Endothelial cell of umbilical vein (primary cell): ENCODE measurements at regions not wholly inside any gene's neighbourhood (a gene's known extent, or its start where the extent isn't known, plus 50 kb on each side); places are given as distances from the start of the nearest gene placed in this dataset.

Experiments
- BruUV-seq: library from RNA; stranded (reverse); fragments of 400-500 nt; replicated peaks from 2 replicates; lab custom pipeline; 2021; lab: Mats Ljungman, UMichigan
- CTCF ChIA-PET: fragments of 300-600, 350-600 bp; sonication (Branson Sonifier 250); formaldehyde crosslinking; loops from one replicate; lab custom pipeline; 2021; ENCODE audit warnings: antibody characterized with exemption, inconsistent platforms; lab: Charles Lee
- POLR2A ChIA-PET: fragments of 300-600, 350-600 bp; sonication (Branson Sonifier 250); formaldehyde crosslinking; loops from one replicate; lab custom pipeline; 2021; ENCODE audit warnings: antibody characterized with exemption, inconsistent platforms; lab: Charles Lee
- DNase-seq: peaks from one replicate; pipeline ENCODE4 v3.0.0-alpha.2; 2011; ENCODE audit warnings: low read depth, low spot score
- FAIRE-seq: peaks from 2 replicates; lab custom pipeline; 2011; peaks lifted over from hg19 to GRCh38; lab: Jason Lieb, UNC
- H2AFZ ChIP-seq: 2 replicates; pipeline ENCODE4 v1.6.0; 2012; ENCODE audit warnings: low read depth, low read length, control low read depth, inconsistent platforms
- H3K27ac ChIP-seq: 2 replicates; pipeline ENCODE4 v1.5.1; 2011; ENCODE audit warnings: low read depth, mild to moderate bottlenecking, control low read depth, low read length, moderate library complexity; ENCODE audit not compliant: insufficient read depth
- H3K27me3 ChIP-seq, 2 experiments: 2 replicates each; pipeline versions ENCODE4 v1.6.0 to v1.6.1; 2011; ENCODE audit warnings: low read length in 2 of 2, mixed read lengths in 1 of 2; ENCODE audit not compliant: control insufficient read depth in 2 of 2, insufficient read depth in 2 of 2
- H3K36me3 ChIP-seq, 2 experiments: 2 replicates in 1 of 2; 3 replicates in 1 of 2; pipeline ENCODE4 v1.5.1; 2011; ENCODE audit warnings: low read length in 2 of 2, mild to moderate bottlenecking in 1 of 2, moderate library complexity in 1 of 2; ENCODE audit not compliant: control insufficient read depth in 2 of 2, insufficient read depth in 2 of 2; ENCODE audit errors: extremely low read depth in 1 of 2
- H3K4me1 ChIP-seq: 3 replicates; pipeline ENCODE4 v1.5.1; 2011; ENCODE audit warnings: mild to moderate bottlenecking, low read length; ENCODE audit not compliant: control insufficient read depth, insufficient read depth; ENCODE audit errors: extremely low read depth
- H3K4me2 ChIP-seq: 2 replicates; pipeline ENCODE4 v1.6.1; 2011; ENCODE audit warnings: low read length, control low read depth, mixed read lengths; ENCODE audit not compliant: insufficient read depth
- H3K4me3 ChIP-seq, 3 experiments: fragments of 200-600 bp in 1 of 3; sonication (generic), shearing (Covaris generic) in 1 of 3; replicated peaks in 1 of 3; 2 replicates each; pipeline ENCODE4 v1.5.1; 2011 to 2016; ENCODE audit warnings: control low read depth in 3 of 3, low read length in 3 of 3, mild to moderate bottlenecking in 2 of 3, inconsistent platforms in 1 of 3, low read depth in 1 of 3, moderate library complexity in 1 of 3; ENCODE audit not compliant: insufficient read depth in 1 of 3
- H3K79me2 ChIP-seq: 2 replicates; pipeline ENCODE4 v1.6.0; 2012; ENCODE audit warnings: low read length, inconsistent platforms; ENCODE audit not compliant: control insufficient read depth, insufficient read depth
- H3K9ac ChIP-seq: replicated peaks from 2 replicates; pipeline ENCODE3; 2011; ENCODE audit warnings: low read length, control low read depth; ENCODE audit not compliant: insufficient read depth; ENCODE audit errors: extremely low read depth
- H3K9me1 ChIP-seq: replicated peaks from 3 replicates; pipeline ENCODE4 v1.6.0; 2011; ENCODE audit warnings: mild to moderate bottlenecking, low read length; ENCODE audit not compliant: control insufficient read depth, insufficient read depth; ENCODE audit errors: extremely low read depth
- H3K9me3 ChIP-seq: replicated peaks from 2 replicates; pipeline ENCODE4 v1.5.1; 2012; ENCODE audit warnings: low read length, inconsistent platforms; ENCODE audit not compliant: control insufficient read depth, insufficient read depth
- H4K20me1 ChIP-seq: replicated peaks from 2 replicates; pipeline ENCODE3; 2011; ENCODE audit warnings: mild to moderate bottlenecking, low read length; ENCODE audit not compliant: control insufficient read depth, insufficient read depth; ENCODE audit errors: extremely low read depth
- EZH2 ChIP-seq: IDR thresholded peaks from 2 replicates; pipeline ENCODE4 v1.6.1; 2012; ENCODE audit warnings: borderline replicate concordance, low read depth, mild to moderate bottlenecking, moderate library complexity, low read length, inconsistent platforms; ENCODE audit not compliant: severe bottlenecking
- FOS ChIP-seq: IDR thresholded peaks from 2 replicates; pipeline ENCODE4 v1.6.1; 2011; ENCODE audit warnings: mild to moderate bottlenecking, low read length, moderate library complexity, borderline replicate concordance; ENCODE audit not compliant: insufficient read depth
- GATA2 ChIP-seq: IDR thresholded peaks from 2 replicates; pipeline ENCODE4 v1.7.0; 2011; ENCODE audit warnings: low read depth, mild to moderate bottlenecking, moderate library complexity, mixed read lengths, low read length; ENCODE audit not compliant: insufficient read length, insufficient read depth
- JUN ChIP-seq: IDR thresholded peaks from 2 replicates; pipeline ENCODE4 v1.6.1; 2011; ENCODE audit warnings: borderline replicate concordance, low read depth; ENCODE audit not compliant: insufficient read length, insufficient read depth
- MYC ChIP-seq: IDR thresholded peaks from one replicate; pipeline ENCODE4 v1.6.1; 2011; ENCODE audit warnings: mild to moderate bottlenecking, low read depth, low read length
- POLR2A ChIP-seq: IDR thresholded peaks from 2 replicates; pipeline ENCODE4 v1.6.1; 2012; ENCODE audit warnings: low read depth, mild to moderate bottlenecking, control low read depth, low read length
- POLR2AphosphoS5 ChIP-seq: IDR thresholded peaks from 2 replicates; pipeline ENCODE4 v1.6.1; 2012; ENCODE audit warnings: low read depth, mild to moderate bottlenecking, control low read depth, low read length, moderate library complexity; ENCODE audit not compliant: insufficient read depth
- dilution Hi-C: fragments of 300-500 bp; cut with MboI; formaldehyde crosslinking; loops from one replicate; pipeline ENCODE4 v1.15.0; 2019; ENCODE audit warnings: low sequenced_read_pairs; ENCODE audit not compliant: extremely low pct_ligation_motif_present
- intact Hi-C: fragments of 100-400 bp; cut with micrococcal nuclease; formaldehyde crosslinking; loops from one replicate; pipeline ENCODE4 v1.10.0; 2022
- TF ChIP-seq, protein P1 (sequence below): IDR thresholded peaks from 2 replicates; pipeline ENCODE4 v1.6.1; 2011; ENCODE audit not compliant: insufficient read depth, insufficient read length
- TF ChIP-seq, protein P2 (sequence below), 2 donors: IDR thresholded peaks; 1 replicate in 1 of 2; 2 replicates in 1 of 2; pipeline ENCODE4 v1.5.1; 2011; ENCODE audit warnings: low read length in 2 of 2, mild to moderate bottlenecking in 2 of 2, moderate library complexity in 2 of 2, control low read depth in 1 of 2, inconsistent platforms in 1 of 2, low read depth in 1 of 2; ENCODE audit not compliant: insufficient read depth in 1 of 2; ENCODE audit errors: extremely low read depth in 1 of 2

- ChIA-PET CTCF (interaction anchor here (0.9 kb wide), 2 partner anchors 10 to 19 kb away, joined by 3 to 4 read pairs; no protein-coding TSS in a partner anchor), POLR2A (no interaction called here)
- Histone ChIP-seq H3K4me2 (no peak overlapping the region), H3K4me1 (no peaks in the 10 kb centered on the region), H3K27ac (no peak overlapping the region), H3K9me1 (no peaks in the 10 kb centered on the region), H3K9ac (no peak overlapping the region), H3K27me3 (no peaks in the 10 kb centered on the region), H4K20me1 (no peaks in the 10 kb centered on the region), H3K4me3 (no peak overlapping the region), H2AFZ (no peak overlapping the region), H3K9me3 (no peaks in the 10 kb centered on the region), H3K36me3 (peaks cover 2 to 10% of the 10 kb centered on the region in 2 experiments), H3K79me2 (no peaks in the 10 kb centered on the region)
- no TSS peak for BruUV-seq
- FAIRE-seq (no peak), DNase-seq (no peak)
- dilution Hi-C loops (no loop called here), intact Hi-C loops (no loop called here)
- TF ChIP-seq GATA2 = no peak
Observed at GRCh38 chr6:144769142-144769541, 484.0 kb downstream of the UTRN start.

- Histone ChIP-seq H3K4me2 (no peak overlapping the region), H4K20me1 (no peaks in the 10 kb centered on the region), H3K79me2 (no peaks in the 10 kb centered on the region), H3K9ac (no peak overlapping the region), H3K4me1 (no peaks in the 10 kb centered on the region), H3K4me3 (no peak overlapping the region), H3K36me3 (peaks cover 7 to 10% of the 10 kb centered on the region in 2 experiments), H3K27me3 (no peaks in the 10 kb centered on the region), H2AFZ (no peak overlapping the region), H3K27ac (no peak overlapping the region), H3K9me3 (no peaks in the 10 kb centered on the region), H3K9me1 (no peaks in the 10 kb centered on the region)
- intact Hi-C loops (no loop called here), dilution Hi-C loops (no loop called here)
- BruUV-seq = no TSS peak
- ChIA-PET POLR2A (no interaction called here), CTCF (interaction anchor here (1.0 to 1.6 kb wide), 2 partner anchors 14 to 17 kb away, joined by 3 read pairs; no protein-coding TSS in a partner anchor)
- TF ChIP-seq POLR2A (no peak), MYC (no peak), FOS (no peak), EZH2 (no peak), POLR2AphosphoS5 (no peak), JUN (no peak), GATA2 (no peak)
- TF ChIP-seq, protein P1, sequence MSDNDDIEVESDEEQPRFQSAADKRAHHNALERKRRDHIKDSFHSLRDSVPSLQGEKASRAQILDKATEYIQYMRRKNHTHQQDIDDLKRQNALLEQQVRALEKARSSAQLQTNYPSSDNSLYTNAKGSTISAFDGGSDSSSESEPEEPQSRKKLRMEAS = no peak
- TF ChIP-seq, protein P2, sequence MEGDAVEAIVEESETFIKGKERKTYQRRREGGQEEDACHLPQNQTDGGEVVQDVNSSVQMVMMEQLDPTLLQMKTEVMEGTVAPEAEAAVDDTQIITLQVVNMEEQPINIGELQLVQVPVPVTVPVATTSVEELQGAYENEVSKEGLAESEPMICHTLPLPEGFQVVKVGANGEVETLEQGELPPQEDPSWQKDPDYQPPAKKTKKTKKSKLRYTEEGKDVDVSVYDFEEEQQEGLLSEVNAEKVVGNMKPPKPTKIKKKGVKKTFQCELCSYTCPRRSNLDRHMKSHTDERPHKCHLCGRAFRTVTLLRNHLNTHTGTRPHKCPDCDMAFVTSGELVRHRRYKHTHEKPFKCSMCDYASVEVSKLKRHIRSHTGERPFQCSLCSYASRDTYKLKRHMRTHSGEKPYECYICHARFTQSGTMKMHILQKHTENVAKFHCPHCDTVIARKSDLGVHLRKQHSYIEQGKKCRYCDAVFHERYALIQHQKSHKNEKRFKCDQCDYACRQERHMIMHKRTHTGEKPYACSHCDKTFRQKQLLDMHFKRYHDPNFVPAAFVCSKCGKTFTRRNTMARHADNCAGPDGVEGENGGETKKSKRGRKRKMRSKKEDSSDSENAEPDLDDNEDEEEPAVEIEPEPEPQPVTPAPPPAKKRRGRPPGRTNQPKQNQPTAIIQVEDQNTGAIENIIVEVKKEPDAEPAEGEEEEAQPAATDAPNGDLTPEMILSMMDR (IDR thresholded peaks at IDR 0.05; ENCODE audit: extremely low read depth in 1 of 2, insufficient read depth in 1 of 2, low read depth in 1 of 2, low read length in 2 of 2) = no peak
- no peak for FAIRE-seq
- DNase-seq = no peak
Observed at GRCh38 chr6:144776031-144776819, 491.1 kb downstream of the UTRN start.
